ENCODE measurements at regions not wholly inside any gene's neighbourhood (a gene's known extent, or its start where the extent isn't known, plus 50 kb on each side); places are given as distances from the start of the nearest gene placed in this dataset.

GRCh38 chr22:47629273-47629711 is 866.8 kb downstream of the TBC1D22A start:
- TF ChIP-seq CTCF (IDR thresholded peaks at IDR 0.05; ENCODE audit: low read depth, low read length, missing control alignments) = no peak
- no peak overlapping the region for H3K4me3 ChIP-seq (ENCODE audit: low read depth, low read length)
- DNase-seq (ENCODE audit: low read depth) = no peak
- in situ Hi-C loops (cut with HindIII; ENCODE audit: low sequenced_read_pairs) = no loop called here

GRCh38 chr22:47628477-47629272 is 866.2 kb downstream of the TBC1D22A start:
- in situ Hi-C loops (cut with HindIII; ENCODE audit: low sequenced_read_pairs) = no loop called here
- no peak overlapping the region for H3K4me3 ChIP-seq (ENCODE audit: low read depth, low read length)
- TF ChIP-seq CTCF (IDR thresholded peaks at IDR 0.05; ENCODE audit: low read depth, low read length, missing control alignments) = no peak
- no peak for DNase-seq (ENCODE audit: low read depth)

- no peak overlapping the region for H3K4me3 ChIP-seq (ENCODE audit: low read depth, low read length)
- no peak for DNase-seq (ENCODE audit: low read depth)
- in situ Hi-C loops (cut with HindIII; ENCODE audit: low sequenced_read_pairs) = no loop called here
These were observed 865.3 kb downstream of the TBC1D22A start for GRCh38 chr22:47627556-47628253.

GRCh38 chr22:47626428-47627390 is 864.3 kb downstream of the TBC1D22A start:
- no peak overlapping the region for H3K4me3 ChIP-seq (ENCODE audit: low read depth, low read length)
- DNase-seq (ENCODE audit: low read depth) = no peak
- no peak for TF ChIP-seq CTCF (IDR thresholded peaks at IDR 0.05; ENCODE audit: low read depth, low read length, missing control alignments)
- in situ Hi-C loops (cut with HindIII; ENCODE audit: low sequenced_read_pairs) = no loop called here

More at GRCh38 chr22:47627556-47628253, 865.3 kb downstream of the TBC1D22A start:
- no peak for TF ChIP-seq CTCF (IDR thresholded peaks at IDR 0.05; ENCODE audit: low read depth, low read length, missing control alignments)

- H3K4me3 ChIP-seq (ENCODE audit: low read depth, low read length) = no peak overlapping the region
- in situ Hi-C loops (cut with HindIII; ENCODE audit: low sequenced_read_pairs) = no loop called here
- no peak for TF ChIP-seq CTCF (IDR thresholded peaks at IDR 0.05; ENCODE audit: low read depth, low read length, missing control alignments)
- DNase-seq (ENCODE audit: low read depth) = no peak
These were observed 863.3 kb downstream of the TBC1D22A start for GRCh38 chr22:47625531-47626427.
